ENCODE measurements at regions not wholly inside any gene's neighbourhood (a gene's known extent, or its start where the extent isn't known, plus 50 kb on each side); places are given as distances from the start of the nearest gene placed in this dataset.
A peak's percentile ranks its signal among the peaks of the same experiment; 100 is the strongest.
"Not testable (repeated sequence)": the region's sequence is repeated elsewhere in the genome, so short reads cannot be mapped to it uniquely, and the experiment has no call there.

DNA sequence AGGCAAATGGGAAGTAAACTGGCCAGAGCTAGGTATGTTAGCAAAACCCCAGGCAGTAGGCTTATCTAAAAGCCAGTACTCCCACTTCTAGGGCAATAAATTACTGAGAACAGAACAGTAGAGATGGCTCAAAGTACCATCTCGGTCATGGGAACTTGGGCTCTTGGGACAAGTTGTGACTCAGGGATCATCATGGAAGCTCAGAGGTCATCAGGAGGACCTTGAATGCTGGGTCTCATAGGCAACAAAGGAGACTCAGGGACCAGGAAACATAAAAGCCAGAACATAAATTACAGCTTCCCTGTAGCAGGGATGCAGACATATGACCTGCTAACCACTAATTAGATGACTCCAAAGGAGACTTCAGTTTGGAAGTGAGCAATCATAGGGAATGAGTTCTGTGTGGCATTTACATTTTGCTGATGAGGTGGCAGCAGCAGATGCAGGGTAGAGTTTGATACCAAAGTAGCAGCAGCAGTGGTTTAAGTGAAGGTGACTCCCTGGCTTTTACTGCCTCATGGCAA lies 97.6 kb upstream of the SCAF11 start:
- DNase-seq: no peak

DNA sequence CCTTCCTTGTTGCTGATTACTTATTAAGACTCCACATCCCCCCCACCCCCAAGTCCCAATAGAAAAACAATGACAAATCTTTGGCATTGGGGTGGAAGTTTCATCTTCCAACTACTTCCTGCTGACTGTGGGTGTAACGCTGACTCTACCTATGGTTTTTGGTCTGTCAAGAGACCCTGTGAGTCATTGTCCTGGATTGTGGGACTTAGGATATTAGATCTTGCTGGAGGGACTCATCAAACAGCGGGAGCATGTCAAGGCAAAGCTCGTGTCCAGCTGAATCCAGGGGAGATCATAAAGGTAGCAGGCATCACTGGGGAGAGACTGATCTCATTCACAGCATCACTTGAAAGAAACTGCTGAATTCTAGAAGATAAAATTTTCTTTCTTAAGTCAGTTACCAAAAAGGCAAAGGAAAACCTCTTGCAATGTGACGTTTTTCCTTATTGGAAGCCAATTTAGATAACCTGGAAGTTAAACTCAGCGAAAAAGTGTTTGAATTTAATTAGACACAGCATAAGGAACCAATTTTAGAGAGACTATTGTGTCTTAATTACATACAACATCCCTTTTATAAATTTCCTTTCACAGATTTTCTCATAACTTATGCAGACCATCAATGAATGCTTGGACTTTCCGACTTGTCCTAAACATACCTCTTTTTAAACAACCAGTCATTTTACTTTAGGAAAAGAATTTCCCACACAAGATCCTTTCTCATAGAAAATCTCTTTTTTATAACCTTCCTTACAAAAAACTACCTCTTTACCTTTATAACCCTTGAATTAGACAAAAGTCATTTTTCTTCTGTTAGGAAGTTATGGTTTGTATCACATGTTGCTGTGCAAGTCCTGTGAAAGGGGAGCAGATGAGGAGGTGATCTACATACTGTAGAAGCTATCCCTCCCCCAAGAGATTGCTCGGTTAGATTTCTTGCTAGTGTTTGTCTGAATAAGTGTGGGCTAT lies 94.6 kb upstream of the SCAF11 start:
- no peak for DNase-seq

DNA sequence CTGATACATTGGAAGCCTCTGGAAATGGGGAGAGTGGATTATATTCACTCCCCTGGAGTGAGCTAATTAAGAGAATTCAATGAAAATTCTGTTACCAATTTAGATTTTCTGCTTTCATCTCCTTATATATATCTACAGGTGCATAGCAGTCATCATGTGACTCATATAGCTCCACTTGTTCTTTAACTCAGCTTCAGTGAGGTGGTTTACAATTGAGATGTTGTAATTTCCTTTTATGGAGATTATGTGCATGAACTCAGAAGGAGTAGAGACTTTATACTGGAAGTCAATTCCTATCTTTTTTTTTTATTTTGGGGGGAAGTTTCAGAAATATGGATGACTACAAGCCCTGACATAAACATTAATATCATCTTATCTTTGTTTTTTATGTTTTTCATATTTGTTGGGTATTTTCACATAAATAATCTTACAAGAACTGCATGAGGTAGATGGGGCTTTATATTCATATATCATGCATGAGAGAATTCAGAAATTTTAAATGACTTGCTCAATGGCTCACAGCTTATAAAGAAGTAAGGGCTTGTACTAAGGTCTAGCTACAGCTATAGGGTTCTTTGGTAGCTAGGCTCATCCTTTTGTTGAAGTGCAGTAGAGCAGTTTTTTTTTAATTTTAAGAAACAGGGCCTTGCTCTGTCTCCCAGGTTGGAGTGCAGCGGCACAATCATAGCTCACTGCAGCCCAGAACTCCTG lies 92.3 kb upstream of the SCAF11 start:
- no peak for DNase-seq

DNA sequence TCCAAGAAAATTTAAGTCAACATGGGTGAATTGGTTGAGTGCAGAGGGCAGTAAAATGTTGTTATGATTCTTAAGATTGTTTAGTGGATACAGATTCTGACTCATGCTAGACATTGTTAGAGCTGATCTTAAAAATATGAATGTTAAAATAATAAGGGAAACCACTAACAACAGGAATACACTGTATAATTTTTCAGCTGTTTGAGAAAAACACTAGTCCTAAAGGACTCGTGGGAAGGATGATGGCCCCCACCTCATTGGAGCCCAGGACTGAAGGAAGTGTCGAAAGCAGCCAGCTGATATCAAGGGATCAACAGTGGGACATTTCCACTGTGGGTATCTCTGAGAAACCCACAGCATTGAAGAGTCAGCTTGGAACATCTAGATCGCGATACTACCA lies 82.9 kb upstream of the SCAF11 start:
- no peak for DNase-seq

DNA sequence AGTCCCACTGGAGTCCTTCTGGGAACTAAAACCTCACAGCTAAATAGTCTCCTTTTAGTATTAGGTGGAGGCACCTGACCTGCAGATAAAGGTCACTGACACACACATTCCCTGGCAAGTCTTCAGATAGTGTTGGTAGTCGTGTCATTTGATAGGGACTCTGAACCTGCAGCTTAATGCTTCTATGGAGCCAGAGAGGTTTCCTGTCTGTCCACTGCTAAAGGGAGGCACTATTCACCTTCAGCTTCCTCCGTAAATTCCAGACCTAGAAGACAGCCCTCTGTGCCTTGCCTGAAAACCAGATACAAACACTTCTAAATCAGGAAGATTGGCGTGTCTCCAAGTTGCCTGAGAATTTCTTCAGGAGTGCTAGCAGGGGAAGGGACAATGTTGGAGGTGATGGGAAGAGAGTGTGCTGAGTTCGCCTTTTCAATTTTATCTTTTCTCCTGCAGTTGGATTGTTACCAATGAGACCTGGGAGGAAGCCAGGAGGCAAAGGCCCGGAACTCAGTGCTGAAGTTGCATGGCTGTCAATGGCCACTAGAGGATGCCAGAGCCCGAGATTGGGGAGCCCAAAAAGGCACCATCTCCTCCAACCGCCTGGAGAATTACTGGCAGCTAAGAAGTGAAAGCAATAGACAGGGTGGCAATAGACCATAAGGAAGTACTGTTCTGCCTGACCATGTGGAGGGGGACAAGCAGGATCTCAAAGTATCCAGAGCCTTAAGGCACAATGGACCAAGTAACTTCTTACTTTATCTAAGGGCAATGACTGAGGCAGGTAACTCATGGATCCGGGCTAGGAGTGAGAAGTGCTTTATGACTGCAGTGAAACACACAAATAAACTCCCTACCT lies 81.6 kb upstream of the SCAF11 start:
- DNase-seq: peak in 43 of 56 donors; percentile 1 to 68 (median 10)

DNA sequence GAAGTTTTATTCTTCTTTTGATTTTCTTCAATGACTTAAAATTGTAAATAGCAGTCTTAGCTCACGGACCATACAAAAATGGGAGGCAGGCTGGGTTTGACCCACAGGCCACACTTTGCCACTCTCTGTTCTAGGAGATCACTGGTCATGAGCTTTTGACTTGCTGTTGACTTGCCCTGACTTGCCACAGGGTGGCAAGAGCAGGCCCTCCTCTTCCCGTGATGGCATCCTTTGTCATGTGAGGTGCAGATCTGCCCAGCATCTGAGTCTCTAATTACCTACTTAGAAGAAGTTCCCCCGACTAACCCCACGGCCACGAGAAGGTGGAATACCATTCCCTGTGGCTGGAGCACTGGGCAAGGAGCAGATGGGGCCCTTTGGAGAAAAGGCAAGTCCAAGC lies 81.0 kb upstream of the SCAF11 start:
- DNase-seq: no peak

DNA sequence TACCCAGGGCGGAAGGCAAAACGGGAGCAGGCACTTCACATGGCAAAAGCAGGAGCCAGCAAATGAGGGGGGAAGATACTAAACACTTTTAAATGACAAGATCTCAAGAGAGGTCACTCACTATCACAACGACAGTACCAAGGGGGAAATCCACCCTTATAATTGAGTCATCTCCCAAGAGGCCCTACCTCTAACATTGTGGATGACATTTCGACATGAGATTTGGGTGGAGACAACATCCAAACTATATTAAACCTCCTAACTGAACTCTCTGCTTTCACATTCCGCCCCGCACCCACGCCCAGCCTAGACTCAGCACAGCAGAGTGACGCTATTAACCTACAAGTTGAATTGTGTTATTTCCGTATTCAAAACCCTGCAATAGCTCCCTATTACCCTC lies 76.7 kb upstream of the SCAF11 start:
- DNase-seq: no peak

DNA sequence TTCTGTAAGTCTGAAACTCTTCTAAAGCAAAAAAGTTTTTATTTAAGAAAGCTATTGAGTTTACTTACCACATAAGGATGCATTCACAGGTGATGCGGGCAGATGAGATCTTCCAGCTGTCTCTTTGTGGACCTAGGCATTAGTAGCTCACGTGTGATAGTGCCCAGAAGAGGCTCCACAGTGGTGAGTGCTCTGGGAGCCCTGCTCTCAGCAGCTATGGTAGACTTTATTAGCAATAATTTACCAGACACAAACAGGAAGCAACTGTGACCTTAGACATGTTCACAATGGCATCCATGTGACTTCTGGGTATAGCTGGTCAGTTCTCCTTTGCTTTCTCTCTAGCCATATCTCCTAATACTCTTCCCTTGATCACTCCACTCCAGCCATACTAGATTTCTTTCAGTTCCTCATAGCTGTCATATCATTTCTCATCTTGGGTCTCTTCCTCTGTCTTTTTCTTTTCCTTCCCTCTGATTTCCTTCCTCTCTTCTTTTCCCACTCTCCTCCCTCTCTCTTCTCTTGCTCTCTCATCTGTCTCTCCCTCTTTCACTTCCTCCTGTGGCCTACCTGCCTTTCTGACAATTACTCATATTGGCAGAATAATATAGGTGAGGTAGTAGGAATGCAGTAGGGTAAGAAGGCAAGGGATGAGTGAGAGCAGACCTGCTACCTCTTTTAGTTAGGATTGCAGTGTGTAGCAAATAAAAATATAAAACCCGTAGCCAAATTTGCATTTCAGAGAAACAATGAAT lies 75.2 kb upstream of the SCAF11 start:
- DNase-seq: no peak

DNA sequence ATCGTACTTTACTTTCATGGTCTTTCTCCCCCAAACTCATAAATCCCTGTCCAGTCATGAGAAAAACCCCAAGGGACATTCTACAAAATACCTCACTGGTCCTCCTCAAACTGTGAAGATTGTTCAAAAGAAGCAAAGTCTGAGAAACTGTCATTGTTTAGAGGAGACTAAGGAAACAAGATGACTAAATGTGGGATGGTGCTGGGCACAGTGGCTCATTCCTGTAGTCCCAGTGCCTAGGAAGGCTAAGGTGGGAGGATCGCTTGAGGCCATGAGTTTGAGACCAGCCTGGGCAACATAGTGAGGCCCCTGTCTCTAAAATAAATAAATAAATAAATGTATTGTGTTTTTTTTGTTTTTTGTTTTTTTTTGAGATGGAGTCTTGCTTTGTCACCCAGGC lies 74.2 kb upstream of the SCAF11 start:
- no peak for DNase-seq

DNA sequence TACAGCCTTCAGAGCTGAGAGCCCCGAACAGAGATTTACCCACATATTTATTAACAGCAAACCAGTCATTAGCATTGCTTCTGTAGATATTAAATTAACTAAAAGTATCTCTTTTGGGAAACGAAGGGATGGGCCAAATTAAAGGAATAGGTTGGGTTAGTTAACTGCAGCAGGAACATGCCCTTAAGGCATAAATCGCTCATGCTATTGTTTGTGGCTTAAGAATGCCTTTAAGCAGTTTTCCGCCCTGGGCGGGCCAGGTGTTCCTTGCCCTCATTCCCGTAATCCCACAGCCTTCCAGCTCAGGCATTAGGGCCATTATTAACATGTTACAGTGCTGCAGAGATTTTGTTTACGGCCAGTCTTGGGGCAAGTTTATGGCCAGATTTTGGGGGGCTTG lies 68.3 kb upstream of the SCAF11 start:
- not testable (repeated sequence) for DNase-seq

DNA sequence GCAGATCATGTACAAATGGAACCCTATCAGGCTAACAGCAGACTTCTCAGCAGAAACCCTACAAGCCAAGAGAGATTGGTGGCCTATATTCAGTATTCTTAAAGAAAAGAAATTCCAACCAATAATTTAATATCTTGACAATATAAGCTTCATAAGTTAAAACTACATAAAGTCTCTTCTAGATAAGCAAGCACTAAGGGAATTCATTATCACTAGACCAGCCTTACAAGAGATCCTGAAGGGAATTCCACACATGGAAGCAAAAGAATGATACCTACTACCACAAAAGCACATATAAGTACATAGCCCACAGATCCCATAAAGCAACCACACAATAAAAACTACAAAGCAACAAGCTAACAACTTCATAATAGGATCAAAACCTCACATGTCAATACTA lies 60.4 kb upstream of the SCAF11 start:
- no peak for DNase-seq

DNA sequence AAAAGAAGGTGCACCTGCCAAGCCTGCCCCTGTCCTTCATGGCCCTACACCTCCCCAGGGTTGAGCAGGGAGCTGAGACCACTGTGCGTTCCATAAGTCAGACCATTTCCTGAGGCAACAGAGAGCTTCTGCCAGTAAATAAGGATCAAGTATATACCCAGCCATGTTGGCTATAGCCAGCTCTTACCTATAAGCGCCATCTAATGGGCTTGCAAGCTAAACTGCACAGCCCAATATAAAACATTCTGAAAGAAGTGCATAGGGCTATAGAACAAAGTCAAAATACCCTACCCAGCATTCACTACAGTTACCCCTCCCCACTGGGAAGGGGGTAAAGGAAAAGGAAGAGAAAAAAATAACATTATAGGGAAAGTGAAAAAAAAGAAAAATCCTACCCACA lies 59.3 kb upstream of the SCAF11 start:
- no peak for DNase-seq

DNA sequence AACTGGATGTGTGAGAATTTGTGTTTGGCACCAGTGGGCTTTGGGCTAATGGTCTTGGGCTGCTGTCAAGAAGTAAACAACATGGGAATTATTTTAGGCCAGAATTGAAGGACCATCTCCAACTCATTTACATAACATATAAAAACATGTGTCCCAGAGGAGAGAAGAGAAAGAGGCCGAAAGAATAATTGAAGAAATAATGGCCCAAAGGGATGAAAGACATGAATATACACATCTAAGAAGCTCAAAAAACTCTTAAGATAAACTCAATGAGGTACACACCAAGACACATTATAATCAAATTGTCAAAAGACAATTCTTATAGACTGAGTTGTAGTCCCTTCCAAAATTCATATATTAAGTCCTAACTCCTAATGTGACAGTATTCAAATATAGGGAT lies 56.1 kb upstream of the SCAF11 start:
- no peak for DNase-seq

DNA sequence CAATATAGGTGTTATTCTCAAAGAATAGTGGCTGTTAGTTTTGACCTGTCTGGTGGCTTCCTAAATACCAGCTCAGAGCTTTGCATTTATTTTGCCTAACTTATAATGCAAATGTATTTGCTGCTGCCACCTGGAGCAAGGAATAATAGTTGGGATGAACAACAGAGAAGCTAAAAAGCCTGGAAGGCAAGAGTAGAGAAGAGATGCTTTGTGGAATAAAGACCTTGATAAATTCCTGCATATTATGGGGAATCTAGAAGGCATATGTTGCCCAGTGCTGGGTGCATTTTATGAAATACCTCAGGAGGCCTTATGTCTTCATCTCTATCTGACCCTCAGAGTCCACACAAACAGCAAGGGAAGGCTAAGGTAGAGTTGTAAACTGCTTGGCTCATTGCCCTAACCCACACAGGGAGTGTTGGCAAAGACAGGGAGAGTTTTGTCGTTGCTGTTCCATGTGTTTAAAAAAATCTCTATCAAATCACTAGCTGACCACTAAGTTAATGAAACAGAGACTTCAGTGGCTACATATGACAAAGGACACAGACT lies 53.7 kb upstream of the SCAF11 start:
- DNase-seq: no peak
